PC-3 (cell line): ENCODE measurements at regions not wholly inside any gene's neighbourhood (a gene's known extent, or its start where the extent isn't known, plus 50 kb on each side); places are given as distances from the start of the nearest gene placed in this dataset.

ENCODE experiments used
- EZH2 ChIP-seq: fragments of 300-600 bp; sonication (generic); IDR thresholded peaks from one replicate; pipeline ENCODE4 v1.6.1; 2017; ENCODE audit warnings: antibody characterized with exemption, mild to moderate bottlenecking, low read length; ENCODE audit not compliant: unreplicated experiment
- TF ChIP-seq, protein P1 (sequence below): fragments of 300-600 bp; sonication (generic); conservative IDR thresholded peaks from 2 replicates; pipeline ENCODE4 v1.5.1; 2017; ENCODE audit warnings: antibody characterized with exemption, low read depth, mild to moderate bottlenecking, low read length

DNA sequence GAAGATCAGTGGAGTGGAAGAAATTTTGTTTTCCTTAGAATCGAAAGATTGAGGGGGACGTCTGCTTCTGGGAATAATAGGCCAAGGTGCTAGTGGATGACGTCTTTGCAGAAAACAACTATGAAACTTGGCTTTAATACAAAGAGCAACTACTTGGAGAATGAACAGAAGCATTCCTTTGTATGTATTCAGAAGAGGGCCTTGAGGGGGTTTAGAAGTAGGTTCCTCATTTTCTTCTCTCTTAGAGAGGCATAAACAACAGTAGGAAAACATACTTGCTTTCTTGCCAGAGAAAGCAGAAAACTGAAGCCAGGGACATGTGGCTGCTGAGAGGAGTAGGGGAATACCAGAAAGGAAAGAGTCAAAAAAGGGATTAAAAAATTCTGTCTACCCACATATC is 167.8 kb downstream of the ZNF330 start:
- TF ChIP-seq EZH2, result no peak
- TF ChIP-seq, protein P1, sequence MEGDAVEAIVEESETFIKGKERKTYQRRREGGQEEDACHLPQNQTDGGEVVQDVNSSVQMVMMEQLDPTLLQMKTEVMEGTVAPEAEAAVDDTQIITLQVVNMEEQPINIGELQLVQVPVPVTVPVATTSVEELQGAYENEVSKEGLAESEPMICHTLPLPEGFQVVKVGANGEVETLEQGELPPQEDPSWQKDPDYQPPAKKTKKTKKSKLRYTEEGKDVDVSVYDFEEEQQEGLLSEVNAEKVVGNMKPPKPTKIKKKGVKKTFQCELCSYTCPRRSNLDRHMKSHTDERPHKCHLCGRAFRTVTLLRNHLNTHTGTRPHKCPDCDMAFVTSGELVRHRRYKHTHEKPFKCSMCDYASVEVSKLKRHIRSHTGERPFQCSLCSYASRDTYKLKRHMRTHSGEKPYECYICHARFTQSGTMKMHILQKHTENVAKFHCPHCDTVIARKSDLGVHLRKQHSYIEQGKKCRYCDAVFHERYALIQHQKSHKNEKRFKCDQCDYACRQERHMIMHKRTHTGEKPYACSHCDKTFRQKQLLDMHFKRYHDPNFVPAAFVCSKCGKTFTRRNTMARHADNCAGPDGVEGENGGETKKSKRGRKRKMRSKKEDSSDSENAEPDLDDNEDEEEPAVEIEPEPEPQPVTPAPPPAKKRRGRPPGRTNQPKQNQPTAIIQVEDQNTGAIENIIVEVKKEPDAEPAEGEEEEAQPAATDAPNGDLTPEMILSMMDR, result no peak
